Hepatocyte (in vitro differentiated cells): ENCODE measurements at regions not wholly inside any gene's neighbourhood (a gene's known extent, or its start where the extent isn't known, plus 50 kb on each side); places are given as distances from the start of the nearest gene placed in this dataset.

ENCODE experiments used
- DNase-seq: peaks from one replicate; pipeline ENCODE4 v3.0.0-alpha.2; 2016; ENCODE audit warnings: low spot score
- H2AFZ ChIP-seq: fragments of 200-600 bp; sonication (generic); 2 replicates; pipeline ENCODE4 v1.6.0; 2016; ENCODE audit warnings: antibody characterized with exemption, mild to moderate bottlenecking
- H3K27ac ChIP-seq: fragments of 200-600 bp; sonication (generic); 2 replicates; pipeline ENCODE4 v1.5.1; 2016; ENCODE audit warnings: mild to moderate bottlenecking
- H3K27me3 ChIP-seq: fragments of 200-600 bp; sonication (generic); 2 replicates; pipeline ENCODE4 v1.6.1; 2016
- H3K36me3 ChIP-seq: fragments of 200-600 bp; sonication (generic); replicated peaks from 2 replicates; pipeline ENCODE4 v1.5.1; 2016; ENCODE audit warnings: low read depth; ENCODE audit not compliant: insufficient read depth
- H3K4me1 ChIP-seq: fragments of 200-600 bp; sonication (generic); 2 replicates; pipeline ENCODE4 v1.5.1; 2016; ENCODE audit warnings: mild to moderate bottlenecking, moderate library complexity; ENCODE audit not compliant: insufficient read depth
- H3K4me2 ChIP-seq: fragments of 200-600 bp; sonication (generic); 2 replicates; pipeline ENCODE4 v1.6.0; 2016
- H3K4me3 ChIP-seq: fragments of 200-600 bp; sonication (generic); 2 replicates; pipeline ENCODE4 v1.5.1; 2016; ENCODE audit warnings: mild to moderate bottlenecking
- H3K79me2 ChIP-seq: fragments of 200-600 bp; sonication (generic); 2 replicates; pipeline ENCODE4 v1.6.0; 2017; ENCODE audit warnings: mild to moderate bottlenecking
- H3K9me2 ChIP-seq: fragments of 200-600 bp; sonication (generic); replicated peaks from 2 replicates; pipeline ENCODE4 v1.6.0; 2017; ENCODE audit warnings: mild to moderate bottlenecking; ENCODE audit not compliant: insufficient read depth
- H3K9me3 ChIP-seq: fragments of 200-600 bp; sonication (generic); 2 replicates; pipeline ENCODE4 v1.5.1; 2016; ENCODE audit warnings: low read depth, mild to moderate bottlenecking
- H4K20me1 ChIP-seq: fragments of 200-600 bp; sonication (generic); 2 replicates; pipeline ENCODE4 v1.6.0; 2016; ENCODE audit warnings: mild to moderate bottlenecking; ENCODE audit not compliant: insufficient read depth, poor library complexity, severe bottlenecking
- CTCF ChIP-seq: fragments of 200-600 bp; sonication (generic); IDR thresholded peaks from 2 replicates; pipeline ENCODE4 v1.5.1; 2016; ENCODE audit warnings: antibody characterized with exemption, mild to moderate bottlenecking; ENCODE audit not compliant: poor library complexity
- EZH2 ChIP-seq: fragments of 200-600 bp; sonication (generic); IDR thresholded peaks from 2 replicates; pipeline ENCODE4 v1.6.1; 2016; ENCODE audit warnings: antibody characterized with exemption, mild to moderate bottlenecking, borderline replicate concordance
- EZH2phosphoT487 ChIP-seq: fragments of 200-600 bp; sonication (generic); IDR thresholded peaks from one replicate; pipeline ENCODE4 v1.6.1; 2018; ENCODE audit warnings: antibody characterized with exemption, mild to moderate bottlenecking, low read depth, moderate library complexity; ENCODE audit not compliant: unreplicated experiment, severe bottlenecking
- WGBS: methylation state at CpG from one replicate; pipeline ENCODE4 v1.1.6; 2016; ENCODE audit warnings: low lambda C conversion rate; ENCODE audit errors: missing lambda C conversion rate; 5-methylcytosine and 5-hydroxymethylcytosine counted together

GRCh38 chr2:64793701-64794100 is 140.0 kb upstream of the SERTAD2 start:
- no peak overlapping the region for H3K4me2 ChIP-seq
- H3K27me3 ChIP-seq, result no peaks in the 10 kb centered on the region
- H3K4me3 ChIP-seq, result no peak overlapping the region
- no peak overlapping the region for H2AFZ ChIP-seq
- no peaks in the 10 kb centered on the region for H3K79me2 ChIP-seq
- 80% methylated on average over 1 of the region's 1 CpG for WGBS
- peaks cover 20% of the 10 kb centered on the region for H3K4me1 ChIP-seq
- H3K36me3 ChIP-seq, result no peaks in the 10 kb centered on the region
- TF ChIP-seq EZH2 (no peak), CTCF (no peak), EZH2phosphoT487 (no peak)
- H3K9me2 ChIP-seq, result no peaks in the 10 kb centered on the region
- no peak overlapping the region for H3K27ac ChIP-seq
- no peaks in the 10 kb centered on the region for H4K20me1 ChIP-seq
- no peaks in the 10 kb centered on the region for H3K9me3 ChIP-seq
- no peak for DNase-seq

DNA sequence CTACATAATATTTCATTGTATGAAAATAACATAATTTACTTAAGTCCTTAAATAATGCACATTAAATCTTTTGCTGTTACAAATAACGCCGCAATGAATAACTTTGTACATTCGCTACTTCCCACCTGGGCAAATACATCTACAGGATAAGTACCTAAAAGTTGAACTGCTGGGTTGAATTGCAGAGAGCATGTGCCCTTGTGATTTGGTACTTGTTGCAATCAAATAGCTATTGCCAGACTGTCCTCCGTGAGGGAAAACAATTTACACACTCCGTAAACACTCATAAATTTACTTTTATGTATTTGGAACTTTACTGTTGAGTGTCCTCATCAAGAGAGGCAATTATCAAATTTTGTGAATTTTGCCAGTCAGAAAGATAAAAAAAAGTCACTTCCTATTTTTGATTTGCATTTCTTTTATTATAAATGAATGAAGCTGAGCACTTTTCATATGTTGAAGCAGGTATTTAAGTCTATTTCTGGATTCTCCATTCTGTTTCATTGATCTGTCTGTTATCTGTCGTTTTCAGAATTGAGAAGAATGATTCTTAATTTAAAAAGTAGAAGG is 140.8 kb upstream of the SERTAD2 start:
- H3K9me3 ChIP-seq, result no peaks in the 10 kb centered on the region
- TF ChIP-seq EZH2 (no peak), EZH2phosphoT487 (no peak), CTCF (no peak)

DNA sequence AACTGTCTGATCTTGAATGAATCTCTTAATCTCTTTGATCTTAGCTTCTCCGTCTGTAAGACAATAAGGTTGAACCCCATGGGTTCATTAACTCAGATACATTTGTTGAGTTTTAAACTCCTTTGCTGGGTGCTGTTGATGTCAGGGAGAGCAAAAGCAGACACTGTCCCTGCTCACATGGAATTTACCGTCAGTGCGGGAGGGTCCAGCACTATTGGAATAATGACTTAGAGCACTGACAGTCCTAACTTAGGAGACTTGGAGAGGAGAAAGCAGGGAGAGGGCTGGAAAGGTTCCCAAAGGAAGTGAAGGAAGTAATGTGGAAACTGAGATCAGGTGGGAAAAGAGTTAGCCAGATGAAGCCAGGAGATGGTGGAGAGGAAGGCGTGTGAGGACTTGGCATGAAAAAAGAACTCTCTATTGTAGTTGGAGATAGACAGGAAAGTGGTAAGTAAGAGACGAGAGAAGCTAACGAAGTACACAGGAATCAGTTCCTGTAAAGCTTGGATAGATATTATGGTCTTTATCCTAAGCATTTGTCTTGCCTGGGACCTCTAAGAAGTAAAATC is 141.4 kb upstream of the SERTAD2 start:
- 74% methylated on average over 6 of the region's 6 CpGs for WGBS
- H2AFZ ChIP-seq, result no peak overlapping the region

More for the DNA sequence above, 140.8 kb upstream of the SERTAD2 start:
- no peak overlapping the region for H3K27ac ChIP-seq
- no peaks in the 10 kb centered on the region for H3K79me2 ChIP-seq
- 71% methylated on average over 6 of the region's 6 CpGs for WGBS
- no peak overlapping the region for H3K4me2 ChIP-seq
- H3K9me2 ChIP-seq, result no peaks in the 10 kb centered on the region
- H4K20me1 ChIP-seq, result no peaks in the 10 kb centered on the region
- H3K4me3 ChIP-seq, result no peak overlapping the region
- no peak for DNase-seq
- H3K4me1 ChIP-seq, result peaks cover 19% of the 10 kb centered on the region
- no peak overlapping the region for H2AFZ ChIP-seq
- H3K36me3 ChIP-seq, result no peaks in the 10 kb centered on the region
- H3K27me3 ChIP-seq, result no peaks in the 10 kb centered on the region

More for the DNA sequence above, 141.4 kb upstream of the SERTAD2 start:
- Histone ChIP-seq H3K36me3 (no peaks in the 10 kb centered on the region), H3K9me3 (no peaks in the 10 kb centered on the region), H3K9me2 (no peaks in the 10 kb centered on the region), H3K4me1 (peaks cover 13% of the 10 kb centered on the region), H4K20me1 (no peaks in the 10 kb centered on the region), H3K4me3 (no peak overlapping the region), H3K4me2 (no peak overlapping the region), H3K27ac (no peak overlapping the region), H3K27me3 (no peaks in the 10 kb centered on the region), H3K79me2 (no peaks in the 10 kb centered on the region)
- DNase-seq, result no peak
- TF ChIP-seq EZH2 (no peak), EZH2phosphoT487 (no peak), CTCF (no peak)
